RWPE2 (cell line): ENCODE measurements at regions not wholly inside any gene's neighbourhood (a gene's known extent, or its start where the extent isn't known, plus 50 kb on each side); places are given as distances from the start of the nearest gene placed in this dataset.

Experiments
- ATAC-seq: fragments of 200-7000 bp; cut with Tn5 transposase; 3 replicates; pipeline ENCODE4 v1.9.1; 2021; ENCODE audit warnings: low read depth
- DNase-seq: peaks from one replicate; pipeline ENCODE4 v3.0.0-alpha.2; 2020; ENCODE audit warnings: low spot score
- H3K27ac ChIP-seq: fragments of 450-650 bp; 2 replicates; pipeline ENCODE4 v1.5.1; 2017; ENCODE audit warnings: mild to moderate bottlenecking; ENCODE audit not compliant: poor library complexity, severe bottlenecking
- H3K27me3 ChIP-seq: fragments of 250-450 bp; sonication (Bioruptor Pico); 2 replicates; pipeline ENCODE4 v1.5.1; 2021; ENCODE audit warnings: mild to moderate bottlenecking, moderate library complexity; ENCODE audit not compliant: insufficient read depth, poor library complexity, severe bottlenecking
- H3K36me3 ChIP-seq: fragments of 250-450 bp; sonication (Bioruptor Pico); 2 replicates; pipeline ENCODE4 v1.5.1; 2020; ENCODE audit warnings: low read depth, mild to moderate bottlenecking, moderate library complexity
- H3K4me1 ChIP-seq: fragments of 250-450 bp; sonication (Bioruptor Pico); 2 replicates; pipeline ENCODE4 v1.5.1; 2021; ENCODE audit warnings: mild to moderate bottlenecking, moderate library complexity; ENCODE audit not compliant: insufficient read depth, poor library complexity, severe bottlenecking
- H3K4me3 ChIP-seq: fragments of 250-450 bp; sonication (Bioruptor Pico); 2 replicates; pipeline ENCODE4 v1.5.1; 2021; ENCODE audit warnings: mild to moderate bottlenecking, moderate library complexity; ENCODE audit not compliant: severe bottlenecking
- H3K9me3 ChIP-seq: fragments of 250-450 bp; sonication (Bioruptor Pico); 2 replicates; pipeline ENCODE4 v1.5.1; 2021; ENCODE audit warnings: mild to moderate bottlenecking, moderate library complexity; ENCODE audit not compliant: severe bottlenecking
- CTCF ChIP-seq: fragments of 450-650 bp; IDR thresholded peaks from one replicate; pipeline ENCODE4 v1.5.1; 2017; ENCODE audit warnings: mild to moderate bottlenecking, moderate library complexity; ENCODE audit not compliant: poor library complexity, severe bottlenecking

DNA sequence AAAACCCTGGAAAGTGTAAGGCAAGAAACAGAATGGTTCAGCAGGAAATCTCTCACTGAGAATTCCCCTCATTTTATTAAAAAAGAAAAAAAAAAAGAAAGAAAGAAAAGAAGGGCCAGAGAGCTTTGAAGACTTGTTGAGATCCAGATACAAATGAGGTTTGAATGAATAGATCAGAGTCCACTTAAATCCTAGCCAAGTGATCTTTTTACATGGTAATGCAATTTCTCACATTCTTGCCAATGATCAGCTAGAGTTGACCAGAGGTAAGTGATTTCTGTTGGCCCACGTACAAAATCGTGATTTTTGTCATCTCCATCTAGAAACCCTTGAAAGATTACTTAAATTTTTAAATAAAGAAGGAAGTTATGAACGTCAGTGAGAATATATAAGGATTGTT is 261.5 kb upstream of the PCSK5 start:
- Histone ChIP-seq H3K27ac (no peak overlapping the region), H3K27me3 (no peaks in the 10 kb centered on the region), H3K4me3 (no peak overlapping the region), H3K9me3 (no peaks in the 10 kb centered on the region), H3K36me3 (no peaks in the 10 kb centered on the region), H3K4me1 (no peaks in the 10 kb centered on the region)
- ATAC-seq: no peak
- TF ChIP-seq CTCF: no peak
- DNase-seq: no peak

DNA sequence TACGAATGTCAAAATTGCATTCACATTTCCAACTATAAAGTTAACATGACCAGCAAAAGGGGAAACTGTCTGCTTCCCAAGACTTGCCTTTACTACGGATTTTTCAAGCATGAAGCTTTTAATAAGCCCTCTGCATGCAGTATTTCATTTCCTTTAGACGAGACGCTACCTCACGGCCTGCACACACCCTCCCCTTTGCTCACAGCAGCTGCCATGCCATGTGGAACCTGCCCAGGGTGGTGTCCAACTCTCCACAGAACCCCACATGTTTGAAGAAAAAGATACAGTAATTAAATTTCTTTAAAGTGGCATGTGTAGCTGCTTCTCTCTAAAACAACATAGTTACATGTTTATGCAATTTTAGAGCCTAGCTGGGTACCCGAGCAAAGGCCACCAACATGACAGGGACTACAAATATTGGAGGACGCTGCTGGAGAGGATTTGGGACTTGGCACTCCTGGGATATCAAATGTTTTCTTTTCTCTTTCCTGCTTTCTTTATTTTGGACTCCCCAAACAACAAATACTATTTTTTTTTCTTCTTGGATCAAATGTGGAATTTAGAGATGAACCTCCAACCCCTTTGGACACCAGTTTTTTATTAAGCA is 256.9 kb upstream of the PCSK5 start:
- ATAC-seq: no peak
- Histone ChIP-seq H3K9me3 (no peaks in the 10 kb centered on the region), H3K27me3 (no peaks in the 10 kb centered on the region), H3K4me1 (no peaks in the 10 kb centered on the region), H3K27ac (no peak overlapping the region), H3K36me3 (no peaks in the 10 kb centered on the region), H3K4me3 (no peak overlapping the region)
- no peak for DNase-seq
- TF ChIP-seq CTCF: no peak

- no peaks in the 10 kb centered on the region for H3K9me3 ChIP-seq
- no peaks in the 10 kb centered on the region for H3K27me3 ChIP-seq
- ATAC-seq (no peak), DNase-seq (no peak)
- no peak overlapping the region for H3K27ac ChIP-seq
- no peak for TF ChIP-seq CTCF
- no peaks in the 10 kb centered on the region for H3K36me3 ChIP-seq
- no peak overlapping the region for H3K4me3 ChIP-seq
- no peaks in the 10 kb centered on the region for H3K4me1 ChIP-seq
Observed at GRCh38 chr9:75636427-75637045, 253.9 kb upstream of the PCSK5 start.

DNA sequence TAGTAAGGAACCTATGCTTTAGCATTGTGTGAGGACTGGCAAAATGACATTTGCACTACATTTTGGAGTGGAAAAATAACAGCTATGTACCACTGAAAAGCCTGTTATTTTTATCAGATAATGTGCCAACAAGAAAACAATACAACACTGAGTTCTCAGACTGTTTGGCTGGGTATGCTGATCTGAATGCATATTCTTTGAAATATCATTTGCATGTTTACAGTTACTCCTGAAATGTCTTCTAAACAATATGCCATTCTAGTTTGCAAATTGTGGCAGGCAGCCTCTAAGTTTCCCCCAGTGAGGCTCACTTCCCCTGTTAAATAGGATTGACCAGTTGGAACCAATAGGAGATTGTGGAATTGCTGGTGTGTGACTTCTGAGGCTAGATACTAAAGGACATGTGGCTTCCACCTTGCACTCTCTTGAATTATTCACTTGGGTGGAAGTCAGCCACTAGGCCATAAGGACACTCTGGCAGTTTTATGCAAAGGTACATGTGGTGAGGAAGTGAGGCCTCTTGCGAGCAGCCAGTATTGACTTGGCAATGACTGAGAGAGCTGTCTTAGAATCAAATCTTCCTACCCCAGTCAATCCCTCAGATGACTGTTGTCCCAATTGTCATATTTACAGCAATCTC is 250.4 kb upstream of the PCSK5 start:
- Histone ChIP-seq H3K27ac (no peak overlapping the region), H3K9me3 (no peaks in the 10 kb centered on the region), H3K4me3 (no peak overlapping the region), H3K27me3 (no peaks in the 10 kb centered on the region), H3K4me1 (no peaks in the 10 kb centered on the region), H3K36me3 (no peaks in the 10 kb centered on the region)
- DNase-seq: no peak
- ATAC-seq: no peak
- no peak for TF ChIP-seq CTCF

- H3K4me1 ChIP-seq: no peaks in the 10 kb centered on the region
- H3K27ac ChIP-seq: no peak overlapping the region
- H3K4me3 ChIP-seq: no peak overlapping the region
- H3K9me3 ChIP-seq: no peaks in the 10 kb centered on the region
- no peak for ATAC-seq
- no peaks in the 10 kb centered on the region for H3K27me3 ChIP-seq
- no peaks in the 10 kb centered on the region for H3K36me3 ChIP-seq
- DNase-seq: no peak
- no peak for TF ChIP-seq CTCF
Observed at GRCh38 chr9:75642522-75642921, 248.0 kb upstream of the PCSK5 start.
